Prostate gland (tissue), 2 donors: ENCODE measurements at regions not wholly inside any gene's neighbourhood (a gene's known extent, or its start where the extent isn't known, plus 50 kb on each side); places are given as distances from the start of the nearest gene placed in this dataset.

Source experiments
- POLR2A ChIP-seq: fragments of 450-650 bp; IDR thresholded peaks from one replicate; pipeline ENCODE4 v1.6.1; 2016; ENCODE audit warnings: antibody characterized with exemption, mild to moderate bottlenecking
- POLR2AphosphoS5 ChIP-seq: sonication (generic); formaldehyde crosslinking; IDR thresholded peaks from one replicate; pipeline ENCODE4 v1.6.1; 2017; ENCODE audit warnings: antibody characterized with exemption
- TF ChIP-seq, protein P1 (sequence below), 4 experiments: fragments of 200-600 bp in 2 of 4; fragments of 450-650 bp in 2 of 4; sonication (generic) in 2 of 4; IDR thresholded peaks; 1 replicate in 3 of 4; 2 replicates in 1 of 4; pipeline ENCODE4 v1.5.1; 2016 to 2019; ENCODE audit warnings: antibody characterized with exemption in 4 of 4, mild to moderate bottlenecking in 2 of 4, moderate library complexity in 2 of 4

DNA sequence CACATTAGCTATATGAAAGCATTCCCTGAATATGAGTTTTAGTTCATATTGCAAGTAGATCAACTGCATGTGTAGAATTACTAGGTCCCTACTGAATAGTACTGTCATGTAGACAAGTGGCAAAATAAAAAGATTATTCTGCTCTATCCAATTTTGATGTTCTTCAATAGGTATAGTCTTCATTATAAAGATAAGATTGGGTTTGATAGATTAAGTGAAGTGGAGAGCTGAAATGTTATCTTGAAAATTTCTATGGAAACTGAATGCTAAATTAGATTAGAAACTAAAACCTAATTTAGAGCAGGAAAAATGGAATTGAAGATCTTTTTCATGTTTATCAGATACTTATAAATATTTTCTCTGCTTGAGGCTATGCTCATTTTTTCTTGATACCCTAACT lies 1610.0 kb downstream of the BRINP3 start:
- TF ChIP-seq, protein P1, sequence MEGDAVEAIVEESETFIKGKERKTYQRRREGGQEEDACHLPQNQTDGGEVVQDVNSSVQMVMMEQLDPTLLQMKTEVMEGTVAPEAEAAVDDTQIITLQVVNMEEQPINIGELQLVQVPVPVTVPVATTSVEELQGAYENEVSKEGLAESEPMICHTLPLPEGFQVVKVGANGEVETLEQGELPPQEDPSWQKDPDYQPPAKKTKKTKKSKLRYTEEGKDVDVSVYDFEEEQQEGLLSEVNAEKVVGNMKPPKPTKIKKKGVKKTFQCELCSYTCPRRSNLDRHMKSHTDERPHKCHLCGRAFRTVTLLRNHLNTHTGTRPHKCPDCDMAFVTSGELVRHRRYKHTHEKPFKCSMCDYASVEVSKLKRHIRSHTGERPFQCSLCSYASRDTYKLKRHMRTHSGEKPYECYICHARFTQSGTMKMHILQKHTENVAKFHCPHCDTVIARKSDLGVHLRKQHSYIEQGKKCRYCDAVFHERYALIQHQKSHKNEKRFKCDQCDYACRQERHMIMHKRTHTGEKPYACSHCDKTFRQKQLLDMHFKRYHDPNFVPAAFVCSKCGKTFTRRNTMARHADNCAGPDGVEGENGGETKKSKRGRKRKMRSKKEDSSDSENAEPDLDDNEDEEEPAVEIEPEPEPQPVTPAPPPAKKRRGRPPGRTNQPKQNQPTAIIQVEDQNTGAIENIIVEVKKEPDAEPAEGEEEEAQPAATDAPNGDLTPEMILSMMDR (IDR thresholded peaks at IDR 0.05) = no peak
- TF ChIP-seq POLR2A (no peak), POLR2AphosphoS5 (no peak)
